GM04503 (cell line): ENCODE measurements at regions not wholly inside any gene's neighbourhood (a gene's known extent, or its start where the extent isn't known, plus 50 kb on each side); places are given as distances from the start of the nearest gene placed in this dataset.

ENCODE experiments used
- DNase-seq: peaks from one replicate; pipeline ENCODE4 v3.0.0-alpha.2; 2012; ENCODE audit warnings: low read depth

DNA sequence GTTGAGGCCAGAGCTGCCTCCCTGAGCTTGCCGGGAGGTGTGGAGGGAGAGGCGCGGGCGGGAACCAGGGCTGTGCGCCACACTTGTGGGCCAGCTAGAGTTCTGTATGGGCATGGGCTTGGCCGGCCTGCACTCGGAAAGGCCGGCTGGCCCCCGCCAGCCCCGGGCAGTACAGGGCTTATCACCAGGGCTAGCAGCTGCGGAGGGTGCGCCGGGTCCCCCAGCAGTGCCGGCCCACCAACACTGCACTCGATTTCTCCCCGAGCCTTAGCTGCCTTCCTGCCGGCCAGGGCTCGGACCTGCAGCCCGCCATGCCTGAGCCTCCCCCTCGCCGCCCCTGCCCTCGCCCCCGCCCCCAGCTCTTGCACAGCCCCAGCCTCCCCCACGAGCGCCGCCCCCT, 472.7 kb downstream of the TFAP2A start:
- no peak for DNase-seq

DNA sequence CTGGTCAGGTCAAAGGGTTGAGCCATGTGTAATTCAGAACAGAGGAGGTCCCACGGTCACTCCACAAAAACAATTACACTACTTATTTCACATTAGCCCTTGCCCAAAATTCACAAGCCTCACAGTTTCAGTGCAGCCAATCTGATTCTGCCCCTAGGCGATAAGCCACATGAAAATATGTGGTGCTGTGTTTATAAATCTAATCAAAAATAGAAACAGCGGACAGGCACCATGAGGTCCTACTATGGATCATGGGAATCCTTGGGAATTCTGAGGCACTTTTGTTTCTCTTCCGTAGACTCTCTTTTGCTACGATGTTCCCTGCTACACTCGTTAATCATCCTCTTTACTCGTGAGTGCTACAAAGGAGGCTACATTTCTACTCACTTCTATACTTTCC, 476.1 kb downstream of the TFAP2A start:
- DNase-seq = no peak

DNA sequence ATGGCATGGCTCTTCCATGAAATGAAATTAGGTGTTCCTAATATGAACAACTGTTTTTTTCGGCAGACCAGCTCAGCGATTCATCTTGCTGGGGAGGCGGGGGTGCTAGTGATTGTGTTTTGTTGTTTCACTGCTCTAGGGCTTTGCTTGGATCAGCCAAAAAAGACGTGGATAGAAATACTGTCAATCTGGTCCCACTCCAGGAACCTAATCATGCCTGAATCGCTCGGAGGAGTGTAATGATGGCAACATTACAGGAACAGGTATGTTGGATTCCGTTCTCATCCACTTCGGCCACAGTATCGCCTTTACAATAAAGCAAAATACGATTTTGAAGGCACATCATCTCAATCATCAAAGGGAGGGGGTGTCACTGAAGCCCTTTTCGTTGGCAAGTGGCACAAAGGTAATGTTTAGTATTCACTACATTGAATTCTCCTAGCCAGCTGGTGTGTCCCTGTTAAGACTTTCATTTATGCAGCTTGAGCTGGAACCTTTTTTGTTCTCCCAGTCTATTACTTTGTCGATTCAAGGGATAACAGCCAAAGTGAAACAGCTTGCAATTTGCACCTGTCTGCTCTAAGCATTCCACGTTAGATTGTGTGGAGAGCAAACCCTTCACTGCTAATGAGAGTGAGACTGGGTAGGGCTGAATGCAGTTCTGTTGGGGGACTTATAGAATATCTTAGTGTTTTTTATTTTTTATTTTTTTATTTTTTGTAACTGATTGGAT, 477.7 kb downstream of the TFAP2A start:
- no peak for DNase-seq

DNA sequence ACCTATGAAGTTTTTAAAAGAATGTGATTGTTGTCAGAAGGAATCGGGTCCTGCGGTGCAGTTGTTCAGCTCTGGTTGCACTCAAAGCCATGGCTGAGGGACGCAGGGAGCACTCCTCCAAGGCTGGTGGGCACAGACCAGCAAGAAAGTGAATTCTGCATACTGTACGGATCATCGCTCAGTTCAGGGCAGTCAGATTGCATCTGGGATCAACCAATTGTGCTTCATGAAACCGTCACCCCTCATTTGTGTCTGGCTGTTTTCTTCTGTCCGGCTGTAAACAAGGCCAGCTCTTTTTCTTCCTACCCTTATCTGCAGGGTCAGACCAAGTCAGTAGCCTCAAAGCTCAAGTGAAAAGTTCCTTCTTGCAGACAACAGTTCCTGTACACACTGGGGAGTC, 478.3 kb downstream of the TFAP2A start:
- no peak for DNase-seq

DNA sequence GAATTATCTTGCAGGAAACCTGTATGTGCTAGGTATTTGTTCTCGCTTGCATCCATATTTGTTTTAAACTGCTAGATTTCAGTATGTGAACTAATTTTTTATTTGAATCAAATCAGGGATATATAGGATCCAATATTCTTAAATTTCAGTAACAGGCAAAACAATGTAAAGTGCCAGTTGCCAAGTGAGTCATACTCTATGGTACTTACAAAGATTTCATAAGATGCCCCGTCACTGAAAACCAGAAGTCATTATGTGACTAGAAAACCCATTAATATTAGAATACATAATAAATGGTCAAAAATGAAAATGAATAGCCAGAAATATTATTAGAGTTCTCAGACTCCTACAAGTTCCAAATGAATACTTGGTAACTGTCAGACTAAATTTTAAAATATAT, 481.2 kb downstream of the TFAP2A start:
- no peak for DNase-seq

DNA sequence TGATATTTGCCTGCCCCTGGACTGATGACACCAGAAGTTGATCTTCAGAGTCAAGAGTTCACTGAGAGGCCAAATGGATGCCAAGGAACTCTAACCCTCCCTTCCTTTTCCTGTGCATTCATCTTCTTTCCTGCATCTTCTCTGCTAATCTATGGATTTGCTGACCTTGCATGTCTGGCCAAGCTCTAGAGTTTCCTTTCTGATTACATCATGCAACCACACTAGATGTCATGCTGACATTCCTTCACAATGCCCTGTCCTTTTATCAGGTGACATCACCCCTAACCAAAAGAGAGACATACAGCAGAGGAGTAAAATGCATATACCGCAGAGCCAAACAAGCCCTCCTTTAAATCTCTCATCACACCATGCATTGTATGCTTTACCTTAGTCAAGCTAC, 487.6 kb downstream of the TFAP2A start:
- DNase-seq = no peak

DNA sequence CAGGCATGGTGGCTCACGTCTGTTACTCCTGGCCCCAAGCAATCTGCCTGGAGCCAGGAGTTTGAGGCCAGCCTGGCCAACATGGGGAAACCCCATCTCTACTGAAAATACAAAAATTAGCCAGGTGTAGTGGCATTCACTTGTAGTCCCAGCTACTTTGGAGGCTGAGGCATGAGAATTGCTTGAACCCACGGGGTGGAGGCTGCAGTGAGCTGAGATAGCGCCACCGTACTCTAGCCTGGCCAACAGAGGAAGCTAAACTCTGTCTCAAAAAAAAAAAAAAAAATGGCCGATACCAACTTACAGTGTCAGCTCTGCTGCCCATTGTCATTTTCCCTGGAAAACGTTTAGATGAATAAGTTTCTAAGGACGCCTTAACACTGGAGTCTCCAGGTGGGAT, 489.9 kb downstream of the TFAP2A start:
- no peak for DNase-seq

DNA sequence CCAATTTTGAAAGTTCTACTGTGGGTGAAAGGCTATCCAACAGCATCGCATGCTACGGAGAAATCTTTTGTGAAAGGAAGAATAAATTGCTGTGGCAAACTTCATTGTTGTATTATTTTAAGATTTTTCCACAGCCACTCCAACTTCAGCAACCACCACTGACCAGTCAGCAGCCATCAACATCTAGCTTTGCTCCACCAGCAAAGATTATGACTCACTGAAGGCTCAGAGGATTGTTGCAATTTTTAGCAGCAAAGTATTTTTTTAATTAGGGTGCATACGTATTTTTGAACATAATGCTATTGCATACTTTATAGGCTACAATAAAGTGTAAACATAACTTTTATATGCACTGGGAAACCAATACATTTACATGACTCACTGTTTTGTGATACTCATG, 493.5 kb downstream of the TFAP2A start:
- DNase-seq = no peak

DNA sequence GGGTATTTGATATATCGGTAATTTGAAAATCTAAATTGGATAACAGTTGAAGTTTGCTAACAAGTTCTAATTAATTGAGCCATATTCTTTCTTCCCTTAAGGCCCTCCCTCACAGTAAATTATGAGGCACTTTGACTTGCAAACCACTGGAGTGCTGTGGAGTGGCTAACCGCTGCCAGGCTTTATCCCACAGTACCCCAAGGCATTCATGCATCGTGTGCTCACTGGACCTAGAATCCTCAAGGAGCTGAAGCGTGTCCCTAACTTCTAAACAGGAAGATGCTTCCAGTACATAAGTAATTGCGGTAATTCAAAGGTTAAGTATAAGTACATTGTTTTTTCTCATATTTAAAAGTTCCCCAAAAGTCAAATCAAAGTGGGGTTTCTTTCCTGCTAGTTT, 499.9 kb downstream of the TFAP2A start:
- DNase-seq = no peak

DNA sequence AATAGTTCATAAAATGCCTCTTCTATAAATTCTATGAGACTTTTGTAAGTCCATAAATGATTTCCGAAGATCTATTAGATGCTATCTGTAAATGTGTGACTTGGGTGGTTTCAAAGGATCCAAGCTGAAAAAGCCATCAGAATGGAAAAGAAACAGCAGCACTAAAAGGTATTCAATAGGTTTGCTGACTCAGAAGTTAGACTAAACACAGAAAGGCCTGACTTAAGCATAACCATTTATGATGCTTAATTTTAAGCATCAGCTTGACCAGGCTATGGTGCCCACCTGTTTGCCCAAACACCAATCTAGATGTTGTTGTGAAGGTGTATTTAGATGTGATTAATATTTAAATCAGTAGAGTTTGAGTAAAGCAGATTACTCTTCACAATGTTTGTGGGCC, 513.5 kb downstream of the TFAP2A start:
- DNase-seq = no peak

DNA sequence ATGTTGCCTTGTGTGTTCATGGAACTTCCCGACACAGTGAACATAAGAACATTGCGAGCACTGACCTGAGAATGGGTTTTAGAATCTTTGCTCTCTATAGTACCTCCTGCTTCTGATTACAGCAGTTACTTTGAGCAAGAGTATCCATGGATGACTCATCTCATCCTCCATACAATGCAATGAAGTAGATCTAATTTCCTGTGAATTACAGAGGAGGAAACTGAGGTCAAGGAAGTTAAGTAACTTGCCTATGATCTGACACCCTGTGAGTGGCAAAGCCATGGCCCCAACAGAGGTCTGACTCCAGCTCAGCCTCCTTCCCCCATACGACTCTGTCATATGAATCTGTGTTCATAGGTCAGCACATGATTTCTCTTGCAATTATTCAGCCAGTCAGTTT, 518.1 kb downstream of the TFAP2A start:
- no peak for DNase-seq

DNA sequence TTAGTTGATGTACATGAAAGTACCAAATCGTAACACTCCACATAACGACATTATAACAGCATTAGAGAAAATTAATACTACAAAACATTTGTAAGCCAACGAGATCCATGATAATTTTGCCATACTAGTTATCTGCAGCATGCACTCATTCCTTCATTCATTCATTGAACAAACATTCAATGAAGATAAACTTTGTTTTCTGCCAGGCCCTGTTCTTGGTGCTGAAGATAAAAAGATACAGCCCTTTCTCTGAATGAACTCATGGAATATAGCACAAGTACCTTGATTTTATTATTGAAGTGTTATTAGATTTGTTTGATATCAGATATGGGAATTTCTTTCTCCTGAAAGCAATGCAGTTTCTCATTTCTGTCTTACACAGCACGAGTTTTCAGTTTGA, 524.0 kb downstream of the TFAP2A start:
- no peak for DNase-seq

DNA sequence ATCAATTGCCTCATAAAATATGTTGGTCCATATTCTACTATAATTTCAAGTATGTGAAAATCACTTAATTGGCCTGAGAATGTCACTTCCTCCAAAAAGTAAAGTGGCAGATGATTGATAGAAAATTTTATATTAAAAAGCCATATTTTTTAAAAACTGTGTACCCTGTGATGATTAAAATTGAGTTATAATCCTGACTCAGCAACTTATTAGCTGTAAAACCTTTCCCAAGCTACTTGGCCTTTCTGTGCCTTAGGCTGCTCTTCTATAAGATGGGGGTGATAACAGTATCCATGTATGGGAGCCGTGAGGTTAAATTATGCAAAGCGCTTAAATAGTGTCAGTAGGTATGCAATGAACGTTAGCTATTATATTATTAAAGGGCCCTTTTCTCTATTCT, 524.4 kb downstream of the TFAP2A start:
- DNase-seq = no peak

DNA sequence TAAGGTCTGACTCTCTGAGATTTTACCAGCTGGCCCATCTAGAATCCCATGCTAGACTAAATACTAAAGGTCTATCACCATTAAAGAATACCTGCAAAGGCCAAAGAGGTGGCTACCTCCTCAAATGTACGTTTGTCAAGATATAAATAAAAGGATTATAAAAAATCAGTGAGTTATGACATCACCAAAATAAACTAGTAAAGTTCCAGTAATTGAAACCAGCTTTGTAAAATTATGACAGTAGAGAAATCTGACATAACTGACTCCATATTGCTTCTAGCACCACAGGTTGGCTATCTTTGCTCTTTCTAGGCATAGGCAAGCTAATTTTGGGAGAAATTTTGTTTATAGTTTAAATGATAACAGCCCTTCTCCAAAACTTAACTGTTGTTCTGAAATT, 536.3 kb downstream of the TFAP2A start:
- DNase-seq = no peak

DNA sequence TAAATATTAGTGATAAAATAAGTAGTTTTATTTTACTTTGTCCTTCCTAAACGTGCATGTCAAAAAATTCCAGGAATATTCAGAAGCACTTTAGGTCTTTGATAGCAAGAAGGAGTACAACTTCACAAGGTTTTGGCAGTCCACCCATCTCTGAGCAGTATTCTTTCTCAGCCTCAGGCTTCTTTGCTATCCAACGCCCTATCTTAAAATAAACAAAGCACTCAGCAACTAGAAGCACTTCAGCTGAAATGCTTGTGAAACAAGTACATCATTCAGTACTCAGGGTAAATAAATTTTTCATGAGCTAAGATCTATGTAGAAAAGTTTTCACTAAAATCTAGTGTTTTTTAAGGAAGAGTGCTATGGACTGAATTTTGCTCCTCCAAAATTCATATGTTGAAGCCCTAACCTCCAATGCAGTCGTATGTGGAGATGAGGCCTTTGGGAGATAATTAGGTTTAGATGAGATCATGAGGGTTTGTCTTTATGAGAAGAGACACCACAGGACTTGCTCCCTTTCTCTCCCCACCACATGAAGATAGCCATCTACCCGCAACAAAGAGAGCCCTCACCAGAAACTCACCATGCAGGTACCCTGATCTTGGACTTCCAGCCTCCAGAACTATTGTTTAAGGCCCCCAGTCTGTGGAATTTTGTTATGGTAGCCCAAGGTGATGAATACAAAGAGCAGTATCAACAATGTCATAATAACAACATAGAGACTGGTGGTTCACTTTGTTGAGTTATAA, 539.1 kb downstream of the TFAP2A start:
- DNase-seq = no peak

DNA sequence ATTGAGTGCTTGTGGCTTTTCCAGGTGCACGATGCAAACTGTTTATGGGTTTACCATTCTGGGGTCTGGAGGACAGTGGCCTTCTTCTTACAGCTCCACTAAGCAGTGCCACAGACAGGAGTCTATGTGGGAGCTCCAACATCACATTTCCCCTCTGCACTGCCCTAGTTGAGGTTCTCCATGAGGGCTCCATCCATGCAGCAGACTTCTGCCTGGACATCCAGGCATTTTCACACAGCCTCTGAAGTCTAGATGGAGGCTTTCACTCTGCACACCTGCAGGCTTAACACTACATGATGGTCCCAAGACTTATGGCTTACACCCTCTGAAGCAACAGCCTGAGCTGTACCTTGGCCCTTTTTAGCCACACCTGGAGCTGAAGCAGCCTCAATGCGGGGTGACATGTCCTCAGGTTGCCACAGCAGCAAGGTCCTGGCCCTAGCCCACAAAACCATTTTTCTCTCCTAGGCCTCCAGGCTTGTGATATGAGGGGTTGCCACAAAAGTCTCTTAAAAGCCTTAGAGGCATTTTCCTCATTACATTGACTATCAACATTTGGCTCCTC, 552.2 kb downstream of the TFAP2A start:
- no peak for DNase-seq

DNA sequence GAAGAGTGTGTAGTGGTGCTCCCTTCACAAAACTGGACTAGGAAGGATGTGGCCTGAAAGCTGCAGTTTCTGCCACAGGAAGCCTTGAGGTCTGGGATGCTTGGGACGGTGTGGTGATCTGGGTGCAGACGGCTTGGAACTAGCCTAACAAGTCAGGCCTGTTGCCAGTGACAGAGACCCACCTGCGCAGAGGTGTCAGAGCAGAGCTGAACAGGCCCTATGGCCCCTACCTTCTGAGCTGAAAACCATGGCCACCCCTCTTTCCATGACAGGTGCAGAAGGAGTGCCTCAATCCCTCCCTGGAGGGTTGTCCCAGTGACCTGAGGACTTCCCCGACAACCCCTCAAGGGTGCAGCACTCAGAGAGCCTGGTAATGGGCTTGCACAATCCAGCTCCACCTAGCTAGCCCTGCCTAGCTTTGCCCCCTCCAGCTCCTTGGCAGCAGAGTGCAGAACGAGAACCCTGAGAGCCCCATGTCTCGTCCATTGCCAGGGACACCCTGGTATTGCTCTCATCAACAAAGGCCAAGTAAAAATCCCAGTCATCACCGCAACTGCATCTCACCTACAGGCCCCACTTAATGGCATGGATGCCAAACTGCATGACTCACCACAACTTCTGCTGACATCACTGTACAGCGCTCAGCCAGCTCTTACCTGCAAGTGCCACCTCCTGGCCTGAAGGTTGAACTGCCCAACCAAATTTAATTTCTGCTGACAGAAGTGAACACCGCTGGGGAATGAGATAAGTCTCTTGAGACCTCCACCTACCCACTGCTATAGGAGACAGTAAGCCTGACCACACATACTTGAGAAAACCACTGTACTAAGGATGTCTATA, 563.1 kb downstream of the TFAP2A start:
- DNase-seq = no peak

DNA sequence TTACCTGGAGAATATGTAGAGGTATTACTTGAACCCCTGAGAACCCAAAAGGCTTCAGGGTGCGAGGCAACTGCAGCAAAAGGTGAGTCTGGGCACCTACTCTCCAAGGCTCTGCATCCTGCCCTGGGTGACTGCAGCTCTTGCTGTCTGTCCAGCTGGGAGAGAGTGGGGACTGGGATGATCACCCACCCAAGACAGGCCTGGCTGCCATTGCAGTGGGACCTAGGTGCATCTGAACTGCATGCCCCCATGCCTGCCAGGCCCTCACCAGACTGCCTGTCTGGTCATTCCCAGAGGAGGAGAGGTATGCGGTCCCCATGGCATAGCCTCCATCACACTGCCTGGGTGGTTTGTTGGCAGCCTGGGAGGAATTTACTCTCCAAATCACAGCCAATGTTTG, 563.9 kb downstream of the TFAP2A start:
- no peak for DNase-seq

DNA sequence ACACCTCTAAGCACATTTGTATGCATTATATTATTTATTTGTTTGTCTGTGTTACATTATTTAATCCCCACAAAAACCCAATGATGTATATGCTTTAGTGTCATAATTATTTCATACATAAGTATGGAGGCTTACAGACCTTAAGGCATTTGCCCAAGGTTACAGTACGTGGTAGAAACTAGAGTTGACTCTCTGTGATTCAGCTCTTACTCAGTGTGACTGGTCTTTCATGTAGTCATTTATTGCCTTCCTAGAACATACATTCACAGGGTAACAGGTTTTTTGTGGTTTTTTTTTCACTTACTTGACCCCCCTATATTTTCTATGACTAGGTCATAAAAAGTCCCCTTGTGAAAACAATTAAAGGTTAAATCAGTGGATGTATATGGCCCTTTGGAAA, 566.8 kb downstream of the TFAP2A start:
- no peak for DNase-seq

DNA sequence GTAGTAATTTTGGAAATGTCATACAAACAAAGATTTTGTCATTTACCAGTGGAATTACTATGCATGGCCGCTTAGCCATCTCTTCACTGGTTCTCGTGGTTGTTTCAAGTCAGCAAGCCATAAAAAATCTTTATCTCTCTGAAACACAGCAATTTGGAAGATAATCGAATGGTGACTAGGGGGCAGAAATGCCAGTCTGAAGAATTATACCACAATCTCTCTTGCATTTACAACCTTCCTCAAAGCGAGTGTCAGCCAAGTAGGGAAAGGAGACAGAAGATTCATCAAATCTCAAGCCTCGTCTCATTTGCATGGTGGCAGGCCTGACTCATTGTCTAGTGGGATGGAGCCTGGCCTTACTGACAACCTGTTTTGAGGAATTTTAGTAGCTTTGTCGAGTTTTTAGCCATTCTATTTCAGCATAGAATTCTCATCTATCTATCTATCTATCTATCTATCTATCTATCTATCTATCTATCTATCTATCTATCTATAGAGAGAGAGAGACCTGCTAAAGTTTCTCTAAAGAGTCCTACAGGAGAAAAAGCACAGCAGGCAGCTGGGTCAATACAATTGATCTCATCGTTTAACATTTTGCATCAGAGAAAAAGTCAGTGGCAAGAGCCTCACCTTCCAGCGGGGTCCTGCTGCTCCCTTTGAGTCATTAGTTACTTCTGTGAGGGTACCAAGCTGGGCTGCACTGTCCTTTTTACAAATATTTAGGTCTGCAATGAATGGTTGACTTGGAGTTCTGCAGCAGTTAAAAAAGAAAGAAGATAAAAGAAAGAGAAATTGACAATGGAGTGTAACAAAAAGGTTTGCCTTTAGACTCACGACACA, 572.8 kb downstream of the TFAP2A start:
- DNase-seq = no peak

DNA sequence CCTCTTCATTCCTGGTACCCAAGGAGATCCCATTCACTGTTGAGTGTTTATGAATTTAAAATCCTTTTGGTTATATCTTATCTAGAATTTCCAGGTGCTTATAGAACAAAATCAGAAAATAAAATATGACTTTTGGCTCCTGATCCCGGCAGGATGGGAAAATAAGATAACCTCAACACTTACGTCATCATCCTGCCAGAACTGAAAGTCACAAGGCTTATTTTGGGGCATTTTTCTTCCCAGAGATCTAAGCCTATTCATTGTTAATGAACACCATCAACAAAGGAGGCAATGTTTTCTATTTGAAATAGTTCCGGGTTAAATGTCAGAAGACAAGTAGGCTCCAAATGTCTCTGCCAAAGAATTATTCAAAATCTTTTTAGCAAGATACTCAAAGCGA, 580.6 kb downstream of the TFAP2A start:
- no peak for DNase-seq

DNA sequence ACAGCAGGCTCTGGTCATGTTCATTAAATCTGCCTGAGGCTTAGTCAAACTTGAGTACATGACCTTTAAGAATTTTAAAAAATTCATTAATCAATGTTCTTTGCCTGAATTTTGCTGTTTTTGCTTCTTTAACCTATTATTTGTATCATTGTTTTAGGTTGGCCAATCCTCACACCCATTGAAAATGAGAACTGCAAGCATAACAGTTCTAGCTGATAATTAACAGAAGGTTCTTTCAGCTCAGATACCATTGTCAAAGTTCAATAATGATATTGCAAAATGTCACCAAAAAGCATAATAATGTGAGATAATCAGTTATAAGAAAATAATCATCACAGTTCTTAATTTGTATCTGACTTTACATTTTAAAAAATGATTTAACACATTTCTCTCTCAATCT, 583.1 kb downstream of the TFAP2A start:
- no peak for DNase-seq
